GF-D8 (cell line): ENCODE measurements at regions not wholly inside any gene's neighbourhood (a gene's known extent, or its start where the extent isn't known, plus 50 kb on each side); places are given as distances from the start of the nearest gene placed in this dataset.

Experiments used
- DNase-seq: peaks from one replicate; lab custom pipeline; 2025; lab: John Stamatoyannopoulos, UW

DNA sequence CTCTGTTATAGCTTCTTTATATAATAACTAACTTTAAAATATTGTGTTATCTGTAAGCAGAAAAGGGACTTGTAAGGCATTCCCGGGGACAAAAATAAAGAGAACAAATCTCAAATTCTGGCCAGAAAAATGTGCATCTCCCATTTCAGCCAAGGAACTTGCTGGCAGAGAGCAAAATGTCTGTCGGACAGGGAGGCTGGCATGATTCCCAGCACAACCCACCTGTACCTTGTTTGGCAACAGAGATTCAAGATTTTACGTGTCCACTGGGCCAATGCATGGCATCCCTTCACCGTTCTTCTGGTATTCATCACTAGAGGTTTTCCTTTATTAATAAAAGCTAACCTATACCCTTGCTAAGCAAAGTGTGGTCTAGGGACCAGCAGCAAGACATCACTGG lies 566.6 kb downstream of the PSAT1 start:
- no peak for DNase-seq

DNA sequence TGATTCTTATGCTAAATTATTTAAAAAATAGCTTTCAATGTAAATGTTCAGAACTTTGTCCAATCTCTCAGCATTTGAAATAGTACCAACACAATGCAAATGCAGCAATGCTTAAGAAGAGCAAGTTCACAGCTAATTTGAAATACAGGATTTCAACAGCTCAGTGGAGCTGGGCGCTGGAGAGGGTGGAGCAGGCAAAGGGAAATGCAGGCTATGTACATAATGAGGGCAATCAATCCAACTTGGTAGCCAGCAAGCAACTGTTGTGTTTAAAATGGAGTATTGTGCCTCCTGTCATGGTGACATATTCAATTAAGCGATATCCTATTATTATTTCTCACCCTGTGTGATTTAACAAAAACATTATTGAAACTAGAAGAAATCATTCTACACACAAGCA lies 568.8 kb downstream of the PSAT1 start:
- DNase-seq, result no peak

DNA sequence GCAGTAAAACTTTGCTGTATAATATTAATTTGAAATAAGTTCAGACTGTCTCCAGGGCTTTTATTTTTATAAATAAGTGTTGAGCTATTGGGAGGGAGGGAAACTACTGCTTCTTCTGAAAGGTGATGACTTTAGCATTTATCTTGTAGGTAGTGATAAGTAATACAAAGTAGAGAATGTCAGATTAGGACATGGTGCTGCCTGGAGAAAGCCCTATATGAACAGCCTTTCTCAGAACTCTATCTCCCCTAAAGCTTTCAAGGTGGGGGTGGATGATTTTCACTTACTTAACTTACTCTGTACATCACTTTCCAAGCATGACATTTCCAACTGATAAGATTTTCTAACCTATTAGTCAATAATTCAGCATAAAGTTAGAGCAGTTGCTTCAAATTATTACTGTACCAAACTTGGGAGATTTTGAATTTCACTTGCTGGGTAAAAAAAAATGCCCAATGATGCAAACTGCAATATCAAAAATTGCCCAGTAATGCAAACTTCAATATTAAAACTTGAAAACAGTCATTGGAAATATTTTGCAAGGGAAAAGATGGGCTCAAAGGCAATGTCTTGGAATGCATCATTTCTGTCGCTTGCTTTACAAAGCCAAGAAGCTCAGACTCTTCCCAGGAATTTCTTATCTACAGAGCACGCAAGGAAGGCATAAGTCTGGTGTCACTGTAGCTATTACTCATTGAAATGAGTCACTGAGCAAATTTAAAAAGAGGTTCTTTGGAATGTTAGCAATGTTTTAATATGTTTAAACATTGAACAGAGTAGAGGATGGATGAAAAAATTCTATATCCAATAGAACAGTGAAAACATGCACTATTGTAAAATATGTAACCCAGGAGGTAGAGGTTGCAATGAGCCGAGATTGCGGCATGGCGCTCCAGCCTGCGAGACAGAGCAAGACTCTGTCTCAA lies 569.5 kb downstream of the PSAT1 start:
- no peak for DNase-seq

DNA sequence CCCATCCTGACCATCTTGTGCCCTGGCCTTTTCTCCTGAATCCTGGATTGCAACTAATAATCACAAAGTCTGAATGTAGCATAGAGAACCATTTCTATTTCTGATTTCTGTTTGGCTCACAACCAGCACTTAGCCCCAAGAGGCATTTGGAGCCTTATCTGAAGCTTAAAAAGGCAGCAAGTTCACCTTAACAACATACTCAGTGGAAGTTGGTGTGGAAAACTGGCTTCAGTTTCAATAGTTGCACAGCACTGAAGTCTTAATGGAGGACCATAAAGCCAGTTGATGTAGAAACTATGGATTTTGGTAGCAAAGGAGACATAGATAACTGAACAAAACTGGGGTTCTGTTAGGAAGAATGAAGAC lies 574.1 kb downstream of the PSAT1 start:
- DNase-seq, result no peak

DNA sequence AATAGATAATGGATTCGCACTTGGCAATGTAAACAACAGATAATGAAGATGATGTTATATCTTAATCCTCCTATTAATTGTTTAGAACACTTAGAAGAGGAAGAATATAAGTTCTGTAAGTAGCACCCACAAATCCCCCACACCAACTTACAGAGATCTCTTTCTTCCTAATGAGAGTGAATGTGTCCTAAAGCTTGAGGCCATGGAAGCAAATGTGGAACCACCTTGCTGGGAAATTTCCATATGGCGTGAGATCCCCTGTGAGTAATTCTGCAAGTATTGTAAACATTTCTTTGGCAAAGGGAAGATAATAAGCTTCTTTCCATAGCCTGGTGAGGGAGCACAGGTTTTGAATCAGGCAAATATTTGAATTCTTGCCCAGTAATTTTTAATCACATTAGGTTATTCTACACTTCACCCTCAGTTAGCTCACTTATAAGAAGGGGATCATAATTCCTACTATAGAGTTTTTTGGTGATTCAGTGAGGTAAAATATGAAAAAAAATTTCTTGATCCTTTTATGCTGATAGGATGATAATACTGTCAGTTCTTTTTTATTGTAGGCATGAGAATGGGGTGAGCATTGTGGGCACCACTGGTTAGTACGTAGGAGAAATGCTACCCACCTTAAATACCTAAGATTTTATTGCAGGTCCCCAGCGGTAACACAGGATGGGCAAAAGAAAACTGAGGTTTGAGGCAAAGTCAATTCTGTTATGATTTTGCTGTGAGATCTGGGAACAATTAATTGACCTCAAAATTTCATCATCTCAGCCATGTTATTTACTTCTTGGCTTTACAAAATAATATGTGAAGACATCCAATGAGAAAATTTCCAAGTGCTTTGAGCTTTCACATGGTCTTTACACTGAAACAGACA lies 574.8 kb downstream of the PSAT1 start:
- no peak for DNase-seq

DNA sequence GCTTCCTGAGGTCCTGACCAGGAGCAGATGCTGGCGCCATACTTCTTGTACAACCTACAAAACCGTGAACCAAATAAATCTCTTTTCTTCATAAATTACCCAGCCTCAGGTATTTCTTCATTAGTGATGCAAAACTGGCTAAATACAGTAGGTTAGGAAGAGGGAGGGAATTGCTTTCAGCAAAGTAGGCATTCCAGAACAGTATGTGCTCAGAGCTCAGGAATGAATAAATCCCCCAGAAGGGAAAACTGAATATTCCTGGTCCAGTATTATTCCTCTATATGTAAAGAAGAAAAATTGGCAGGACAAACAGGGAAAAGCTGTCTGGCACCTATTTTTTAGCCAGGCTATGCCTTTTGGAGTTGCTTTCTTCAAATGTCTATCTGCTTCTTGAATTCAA lies 577.1 kb downstream of the PSAT1 start:
- no peak for DNase-seq

DNA sequence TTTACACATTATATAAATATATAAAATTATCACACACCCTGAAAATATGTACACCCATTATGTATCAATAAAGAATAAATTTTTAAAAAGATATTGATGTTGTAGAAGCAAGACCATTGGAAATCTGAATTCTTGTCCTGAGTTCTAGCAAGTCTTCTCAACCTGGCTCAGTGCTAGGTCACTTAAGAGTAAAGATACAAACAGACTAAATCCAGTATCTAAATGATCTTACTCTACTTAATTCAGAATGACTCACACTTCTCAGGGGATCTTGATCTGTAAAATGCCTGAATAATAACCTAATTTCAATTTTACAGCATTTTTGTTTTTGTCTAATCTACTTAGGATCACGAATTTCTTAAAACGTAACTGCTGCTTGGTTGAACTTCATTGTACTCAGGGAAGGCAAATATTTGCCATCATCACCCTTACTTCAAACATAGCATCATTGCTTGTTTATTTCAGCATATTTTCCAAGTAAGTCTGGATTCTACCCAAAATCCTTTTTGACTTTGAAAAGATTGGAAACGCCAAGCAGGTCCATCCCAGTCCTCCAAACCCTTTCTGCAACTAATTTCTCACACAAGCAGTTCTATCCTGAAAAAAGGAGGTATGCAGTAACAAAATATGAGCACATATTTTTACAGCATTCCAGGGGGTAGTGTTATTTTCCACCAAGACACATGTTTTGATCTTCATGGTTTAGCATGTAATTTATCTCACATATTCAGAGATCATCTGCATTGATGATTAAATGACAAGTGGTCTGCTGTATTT lies 582.6 kb downstream of the PSAT1 start:
- no peak for DNase-seq

DNA sequence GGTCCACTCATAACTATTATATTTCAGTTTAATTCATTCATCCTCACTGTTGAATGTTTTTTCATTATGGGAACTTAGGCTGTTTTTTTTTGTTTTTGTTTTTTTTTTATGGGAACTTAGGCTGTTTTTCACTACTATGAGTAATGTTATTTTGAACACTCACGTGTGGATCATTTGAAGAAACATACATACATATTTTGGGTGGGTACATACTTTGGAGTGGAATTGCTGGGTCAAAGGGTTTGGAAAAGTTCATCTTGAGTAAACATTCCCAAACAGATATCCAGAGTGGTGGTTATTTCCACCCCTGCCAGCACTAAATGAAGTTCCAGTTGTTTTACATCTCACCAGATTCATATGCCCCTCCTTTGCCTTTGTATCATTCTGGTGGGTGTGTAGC lies 584.4 kb downstream of the PSAT1 start:
- no peak for DNase-seq

DNA sequence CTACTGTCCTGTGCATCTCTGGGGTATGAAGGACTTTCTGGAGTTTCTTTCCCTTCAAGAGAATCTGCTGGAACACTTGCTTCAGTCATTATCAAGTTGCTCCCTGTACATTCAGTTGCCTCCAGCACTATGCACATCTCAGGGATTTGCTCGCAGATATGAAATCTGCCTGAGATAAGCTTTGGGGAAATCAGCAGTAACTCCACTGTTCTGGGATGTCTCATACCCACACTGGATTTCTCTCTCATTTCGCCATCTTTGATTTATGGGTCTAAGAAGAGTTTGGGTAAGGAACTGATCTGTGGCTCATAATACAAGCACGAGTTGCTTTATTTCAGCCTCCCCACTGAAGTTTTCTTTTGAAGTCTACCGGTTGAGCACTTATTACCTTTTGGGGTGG lies 585.6 kb downstream of the PSAT1 start:
- no peak for DNase-seq

DNA sequence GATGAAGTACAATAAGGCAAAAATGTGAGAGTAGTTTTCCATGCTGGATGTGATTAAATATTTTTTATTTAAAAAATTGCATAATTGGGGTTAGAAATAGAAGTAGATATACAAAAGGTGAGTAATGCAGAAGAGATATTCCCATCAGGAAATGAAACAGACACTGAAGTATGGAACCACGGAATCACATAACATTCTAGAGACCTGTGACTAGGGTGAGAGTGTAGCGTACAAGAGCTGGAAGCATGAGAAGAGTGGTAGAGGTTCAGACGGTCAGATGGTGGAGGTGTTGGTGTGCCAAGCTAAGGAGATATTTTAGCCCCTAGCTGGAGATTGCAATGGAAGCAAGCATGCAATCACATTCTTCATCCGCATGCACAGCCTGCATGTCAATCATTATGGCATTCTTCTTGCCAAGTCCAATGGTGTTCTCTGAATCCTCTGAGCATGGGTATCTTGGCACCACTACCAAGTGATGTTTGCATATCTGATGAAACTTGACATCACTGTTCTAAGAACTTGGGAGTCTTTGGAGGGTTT lies 587.8 kb downstream of the PSAT1 start:
- DNase-seq, result no peak

DNA sequence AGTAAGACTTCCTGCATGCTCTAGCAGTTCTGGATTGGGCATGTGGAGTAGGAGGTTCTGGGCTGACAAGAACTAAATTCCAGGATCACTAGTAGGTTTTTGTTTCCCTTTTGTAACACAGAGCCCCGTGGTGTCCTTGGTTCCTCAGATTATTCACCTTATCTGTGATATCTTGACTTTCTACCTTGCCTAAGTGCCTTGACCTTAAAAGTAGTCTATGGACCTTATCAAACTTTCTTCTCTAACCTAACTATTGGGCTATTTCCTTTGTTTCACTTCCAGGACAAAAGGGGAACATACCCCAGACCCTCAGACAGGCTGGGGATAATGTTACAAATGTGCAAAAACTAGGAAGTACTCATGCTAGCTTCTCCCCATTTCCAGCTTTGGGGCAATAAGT lies 595.3 kb downstream of the PSAT1 start:
- no peak for DNase-seq

DNA sequence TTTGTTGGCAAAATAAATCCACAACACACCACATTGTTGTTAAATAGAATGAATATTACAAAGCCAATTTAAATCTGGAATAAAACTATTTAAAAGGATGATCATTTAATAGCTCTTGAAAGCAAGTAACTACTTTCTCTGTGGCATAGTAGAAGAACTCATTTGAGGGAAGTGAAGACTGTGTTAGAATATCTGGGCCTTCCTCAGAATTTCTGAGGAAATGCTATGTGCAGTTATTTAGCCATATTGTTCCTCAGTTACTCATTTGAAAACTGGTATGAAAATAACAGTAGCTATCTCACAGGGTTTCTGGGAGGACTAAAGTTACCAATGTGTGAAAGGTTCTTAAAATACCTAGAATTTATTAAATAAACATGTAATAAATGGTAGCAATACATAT lies 595.8 kb downstream of the PSAT1 start:
- no peak for DNase-seq

DNA sequence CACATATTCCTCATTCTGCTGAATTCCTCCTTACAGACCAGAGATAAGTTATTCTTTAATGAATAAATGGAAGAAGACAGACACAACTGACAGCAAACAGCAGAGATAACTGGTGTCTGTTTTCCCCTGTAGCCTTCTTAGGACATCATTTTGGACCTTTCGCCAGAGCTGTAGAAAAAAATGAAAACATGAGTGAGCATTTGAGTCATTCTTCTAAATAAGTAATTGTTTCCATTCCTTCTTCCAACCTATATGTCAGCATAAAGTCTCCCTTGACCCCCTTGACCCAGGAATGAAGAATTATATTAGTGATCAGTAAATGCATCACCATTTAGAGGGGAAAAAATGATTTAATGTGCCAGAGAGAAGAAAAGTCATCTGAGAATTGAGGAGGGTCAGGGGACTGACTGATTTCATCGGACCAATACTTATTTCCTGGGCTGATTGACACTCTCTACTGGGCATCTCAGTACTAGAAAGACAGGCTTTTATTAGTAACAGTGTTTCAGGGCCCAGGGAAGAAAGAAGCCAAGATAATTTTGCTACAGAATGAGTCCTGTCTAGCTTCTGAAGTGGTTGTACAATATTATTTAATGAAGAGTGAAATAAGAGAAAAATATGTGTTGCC lies 597.0 kb downstream of the PSAT1 start:
- no peak for DNase-seq

DNA sequence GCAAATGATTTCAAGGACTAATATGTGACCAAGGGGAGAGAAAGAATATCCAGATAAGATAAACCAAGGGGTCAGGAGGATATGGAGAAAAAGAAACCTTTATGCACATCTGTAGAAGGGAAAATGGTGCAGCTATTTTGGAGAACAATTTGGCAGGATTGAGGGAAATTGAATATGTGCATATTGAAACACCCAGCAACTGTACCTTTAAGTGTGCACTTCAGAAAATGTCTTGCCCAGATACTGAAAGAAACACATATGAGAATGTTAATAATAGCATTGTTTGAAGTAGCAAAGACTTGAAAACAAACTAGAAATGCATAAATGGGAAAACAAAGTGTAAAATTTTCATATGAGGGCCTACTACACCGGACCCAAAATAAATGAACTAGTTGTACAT lies 599.6 kb downstream of the PSAT1 start:
- DNase-seq, result no peak

DNA sequence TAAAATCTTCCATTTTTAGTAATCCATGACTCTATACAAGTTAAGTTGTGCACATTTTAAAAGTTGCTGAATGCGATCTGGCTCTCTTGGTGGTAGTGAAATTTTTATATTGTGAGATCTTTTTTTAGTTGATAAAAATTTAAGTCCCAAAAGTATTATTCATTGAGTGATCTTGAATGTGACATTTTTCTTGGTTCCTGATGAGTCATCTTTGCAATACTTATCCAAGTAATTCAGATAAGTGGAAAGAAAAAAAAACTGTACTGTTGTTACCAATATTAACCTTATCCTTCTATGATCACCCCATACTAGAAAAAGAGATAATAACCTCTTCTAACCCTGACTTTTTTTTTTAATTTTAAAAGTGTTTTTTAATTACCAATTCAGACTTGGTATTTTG lies 601.3 kb downstream of the PSAT1 start:
- no peak for DNase-seq

DNA sequence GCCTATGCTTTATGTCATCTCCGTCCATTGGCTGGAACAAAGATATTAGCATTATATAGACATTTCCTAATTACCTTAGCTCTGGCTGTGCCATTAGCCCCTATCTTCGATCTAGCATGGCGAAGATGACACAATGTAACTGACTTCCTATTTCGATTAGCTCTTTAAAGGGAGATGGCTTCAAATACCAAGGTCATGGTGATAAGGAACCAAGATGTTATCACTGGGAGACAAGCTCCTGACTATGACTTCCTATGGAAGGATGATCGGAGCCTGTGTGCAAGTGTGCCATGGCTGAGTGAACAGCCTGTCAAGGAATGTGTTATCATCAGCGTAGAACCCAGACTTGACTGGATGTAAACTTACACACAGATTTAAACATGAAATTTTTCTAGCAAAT lies 602.1 kb downstream of the PSAT1 start:
- no peak for DNase-seq

DNA sequence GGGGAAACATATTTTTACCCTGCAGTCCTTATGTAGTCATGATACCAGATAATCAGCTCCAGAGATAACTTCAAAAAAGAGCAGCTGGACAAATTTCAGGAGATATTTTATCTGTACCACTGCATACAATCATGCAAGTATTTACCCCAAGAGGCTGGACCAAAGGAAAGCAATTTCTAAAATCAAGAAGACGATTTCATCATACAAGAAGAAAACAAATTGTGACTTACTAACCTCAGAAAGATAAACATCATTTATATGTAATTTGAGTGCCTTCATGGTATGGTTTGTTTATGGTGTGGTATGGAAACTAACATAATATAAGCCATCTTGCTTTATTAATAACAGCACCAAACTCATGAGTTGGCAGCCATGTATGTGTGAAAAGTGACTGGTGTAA lies 603.6 kb downstream of the PSAT1 start:
- DNase-seq, result no peak

DNA sequence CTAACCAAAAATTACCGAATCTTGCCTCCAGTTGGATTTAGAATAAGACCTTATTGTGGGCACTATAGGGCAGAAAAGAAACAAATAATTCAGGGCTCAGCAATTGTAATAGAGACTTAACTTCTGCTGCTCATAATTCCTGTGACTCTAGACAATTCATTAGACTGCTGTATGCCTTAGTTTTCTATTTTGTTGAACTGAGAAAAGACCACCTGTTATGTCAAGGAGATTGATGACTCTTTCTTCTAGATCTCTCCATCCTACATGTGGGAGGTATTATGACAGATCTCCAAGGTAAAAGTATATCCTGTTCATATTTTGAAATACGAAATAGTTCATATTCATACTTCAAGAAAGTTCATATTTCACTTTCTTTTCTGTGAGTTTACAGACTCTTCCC lies 605.1 kb downstream of the PSAT1 start:
- DNase-seq, result no peak

DNA sequence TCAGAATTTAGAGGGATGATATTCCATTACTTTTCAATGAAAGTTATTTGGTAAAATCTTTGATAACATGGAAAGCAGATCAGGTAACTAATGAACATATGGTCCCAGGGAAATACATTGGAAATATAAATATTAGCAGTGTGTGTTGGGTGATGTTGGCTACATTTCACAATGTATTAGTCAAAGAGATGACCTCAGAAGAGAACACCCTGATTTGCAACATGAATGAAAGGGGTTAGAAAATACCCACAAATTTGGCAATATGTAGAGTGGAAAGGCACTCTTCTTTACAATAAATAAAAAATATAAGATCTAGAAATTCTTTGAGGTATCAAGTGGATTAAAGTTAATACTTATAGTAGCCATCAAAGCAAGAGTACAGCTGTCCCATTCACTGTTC lies 606.7 kb downstream of the PSAT1 start:
- no peak for DNase-seq

DNA sequence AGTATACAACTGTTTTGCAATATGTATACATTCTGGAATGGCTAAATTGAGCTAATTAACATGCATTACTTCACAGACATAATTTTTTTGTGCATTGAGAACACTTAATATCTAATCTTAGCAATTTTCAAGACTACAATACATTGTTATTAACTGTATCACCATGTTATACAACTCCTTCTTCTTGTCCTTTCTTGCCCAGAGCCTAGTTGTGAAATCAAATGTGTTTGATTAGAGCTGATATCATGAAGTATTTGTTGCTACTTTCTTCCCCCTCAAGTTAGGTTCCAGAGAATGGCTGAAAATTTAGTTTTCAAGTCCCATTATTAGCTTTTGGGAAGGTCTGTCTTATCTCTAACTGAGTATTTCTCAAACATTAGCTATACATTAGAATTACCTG lies 607.8 kb downstream of the PSAT1 start:
- DNase-seq, result no peak

DNA sequence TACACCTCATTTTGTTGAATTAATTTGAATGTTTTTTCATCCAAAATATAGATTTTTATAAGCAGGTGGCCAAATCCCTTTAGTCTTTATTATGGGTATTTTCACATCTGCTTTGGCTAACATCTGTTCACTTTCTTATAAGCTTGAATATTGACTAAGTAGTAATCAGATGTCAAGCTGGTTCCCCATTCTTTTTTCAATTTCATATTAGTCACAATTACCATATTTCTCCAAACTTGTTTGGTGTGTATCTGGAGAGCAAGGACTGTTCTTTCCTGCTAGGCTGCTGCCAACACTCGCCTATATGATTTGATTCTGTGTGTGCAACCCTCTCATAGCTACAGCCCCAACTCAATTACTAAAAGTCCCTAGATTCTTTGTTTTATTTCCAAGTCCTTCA lies 608.5 kb downstream of the PSAT1 start:
- no peak for DNase-seq
